ENCODE measurements at regions not wholly inside any gene's neighbourhood (a gene's known extent, or its start where the extent isn't known, plus 50 kb on each side); places are given as distances from the start of the nearest gene placed in this dataset.

DNA sequence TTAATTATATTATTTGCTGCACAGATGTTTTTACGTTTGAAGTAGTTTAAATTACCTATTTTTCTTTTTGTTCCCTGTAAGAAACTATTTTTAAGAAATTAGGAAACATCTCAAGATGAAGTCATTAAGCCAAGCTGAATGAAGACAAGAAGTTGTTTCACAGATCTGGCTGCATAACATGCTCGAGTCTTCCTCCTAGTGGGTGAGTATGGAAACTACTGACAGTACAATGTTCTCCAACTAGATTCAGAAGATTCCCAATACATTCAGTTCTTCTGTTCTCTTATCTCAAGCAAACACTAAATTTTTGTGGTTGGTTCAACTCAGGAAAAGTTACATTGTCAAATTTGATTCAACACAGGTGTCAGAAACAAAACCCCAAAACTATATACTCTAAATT is 256.8 kb upstream of the VCX start:
- Mint-ChIP-seq H3K4me3 (no peak overlapping the region), H3K27me3 (no peaks in the 10 kb centered on the region), H3K9me3 (ENCODE audit: insufficient read depth) (no peaks in the 10 kb centered on the region), H3K27ac (no peak overlapping the region), H3K4me1 (no peaks in the 10 kb centered on the region)
- Histone ChIP-seq H3K4me3 (ENCODE audit: control extremely low read depth in 1 of 5, extremely low read depth in 1 of 5, insufficient read depth in 1 of 5, low read depth in 2 of 5, low read length in 4 of 5) (no peak overlapping the region), H3K36me3 (replicated peaks in 1 of 2; ENCODE audit: control extremely low read depth in 1 of 2, control insufficient read depth in 1 of 2, extremely low read depth in 1 of 2, insufficient read depth in 2 of 2, low read length in 1 of 2) (no peaks in the 10 kb centered on the region), H2AFZ (ENCODE audit: insufficient read depth, low read depth, low read length, poor library complexity, severe bottlenecking) (no peak overlapping the region), H3K79me2 (ENCODE audit: control insufficient read depth, insufficient read depth, low read length) (no peaks in the 10 kb centered on the region), H3K4me2 (replicated peaks; ENCODE audit: low read depth, low read length, poor library complexity, severe bottlenecking) (no peak overlapping the region), H4K20me1 (ENCODE audit: control insufficient read depth, insufficient read depth, low read length, poor library complexity, severe bottlenecking) (no peaks in the 10 kb centered on the region), H3K9me3 (ENCODE audit: control extremely low read depth in 1 of 3, control insufficient read depth in 2 of 3, insufficient read depth in 1 of 3, low read length in 2 of 3) (no peaks in the 10 kb centered on the region), H3K9ac (ENCODE audit: low read length) (no peak overlapping the region), H3K4me1 (ENCODE audit: control insufficient read depth in 2 of 2, insufficient read depth in 2 of 2, low read length in 2 of 2) (no peaks in the 10 kb centered on the region), H3K27ac (ENCODE audit: low read length in 2 of 2) (no peak overlapping the region), H3K27me3 (replicated peaks in 1 of 4; ENCODE audit: control extremely low read depth in 1 of 4, control insufficient read depth in 3 of 4, insufficient read depth in 4 of 4, low read length in 3 of 4) (no peaks in the 10 kb centered on the region)
- ChIA-PET POLR2A (no interaction called here), CTCF (interaction anchor here (1.3 kb wide), 1 partner anchor 395 kb away, joined by 3 read pairs; no protein-coding TSS in a partner anchor)
- no CpG with 5 or more reads among the region's 2 CpGs for WGBS (ENCODE audit: insufficient coverage)
- ATAC-seq (ENCODE audit: low read depth): no peak
- intact Hi-C loops (cut with micrococcal nuclease): no loop called here
- TF ChIP-seq, protein P1, sequence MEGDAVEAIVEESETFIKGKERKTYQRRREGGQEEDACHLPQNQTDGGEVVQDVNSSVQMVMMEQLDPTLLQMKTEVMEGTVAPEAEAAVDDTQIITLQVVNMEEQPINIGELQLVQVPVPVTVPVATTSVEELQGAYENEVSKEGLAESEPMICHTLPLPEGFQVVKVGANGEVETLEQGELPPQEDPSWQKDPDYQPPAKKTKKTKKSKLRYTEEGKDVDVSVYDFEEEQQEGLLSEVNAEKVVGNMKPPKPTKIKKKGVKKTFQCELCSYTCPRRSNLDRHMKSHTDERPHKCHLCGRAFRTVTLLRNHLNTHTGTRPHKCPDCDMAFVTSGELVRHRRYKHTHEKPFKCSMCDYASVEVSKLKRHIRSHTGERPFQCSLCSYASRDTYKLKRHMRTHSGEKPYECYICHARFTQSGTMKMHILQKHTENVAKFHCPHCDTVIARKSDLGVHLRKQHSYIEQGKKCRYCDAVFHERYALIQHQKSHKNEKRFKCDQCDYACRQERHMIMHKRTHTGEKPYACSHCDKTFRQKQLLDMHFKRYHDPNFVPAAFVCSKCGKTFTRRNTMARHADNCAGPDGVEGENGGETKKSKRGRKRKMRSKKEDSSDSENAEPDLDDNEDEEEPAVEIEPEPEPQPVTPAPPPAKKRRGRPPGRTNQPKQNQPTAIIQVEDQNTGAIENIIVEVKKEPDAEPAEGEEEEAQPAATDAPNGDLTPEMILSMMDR (IDR thresholded peaks at IDR 0.05): peak; percentile 24
- TF ChIP-seq EZH2 (IDR thresholded peaks at IDR 0.05; ENCODE audit: borderline replicate concordance, insufficient read depth, low read depth, low read length, poor library complexity, severe bottlenecking): no peak
- DNase-seq: peak; percentile 14

DNA sequence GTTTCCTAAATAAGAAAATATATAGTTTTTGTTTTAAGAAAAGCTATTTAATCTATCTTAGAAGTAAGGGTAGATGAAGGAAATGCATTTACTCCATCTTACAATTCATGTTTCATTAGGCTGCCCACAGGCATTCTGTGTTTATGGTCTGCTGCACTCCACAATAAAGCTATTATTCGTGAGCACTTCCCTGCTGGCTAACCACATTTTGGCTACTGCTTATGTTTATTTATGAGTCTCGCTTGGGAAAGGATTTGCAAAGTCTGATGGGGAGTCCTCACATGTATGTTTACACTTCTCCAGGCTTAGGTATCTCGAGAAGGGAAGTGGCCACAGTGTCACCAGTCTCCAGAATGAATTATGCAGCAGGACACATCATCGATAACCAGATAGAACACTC is 260.8 kb upstream of the VCX start:
- no peaks in the 10 kb centered on the region for H3K9me3 Mint-ChIP-seq (ENCODE audit: insufficient read depth)
- Histone ChIP-seq H3K27ac (ENCODE audit: low read length in 2 of 2) (no peak overlapping the region), H3K9me3 (ENCODE audit: control extremely low read depth in 1 of 3, control insufficient read depth in 2 of 3, insufficient read depth in 1 of 3, low read length in 2 of 3) (no peaks in the 10 kb centered on the region), H3K4me2 (replicated peaks; ENCODE audit: low read depth, low read length, poor library complexity, severe bottlenecking) (no peak overlapping the region), H3K4me1 (ENCODE audit: control insufficient read depth in 2 of 2, insufficient read depth in 2 of 2, low read length in 2 of 2) (no peaks in the 10 kb centered on the region), H2AFZ (ENCODE audit: insufficient read depth, low read depth, low read length, poor library complexity, severe bottlenecking) (no peak overlapping the region), H3K36me3 (replicated peaks in 1 of 2; ENCODE audit: control extremely low read depth in 1 of 2, control insufficient read depth in 1 of 2, extremely low read depth in 1 of 2, insufficient read depth in 2 of 2, low read length in 1 of 2) (no peaks in the 10 kb centered on the region), H3K27me3 (replicated peaks in 1 of 4; ENCODE audit: control extremely low read depth in 1 of 4, control insufficient read depth in 3 of 4, insufficient read depth in 4 of 4, low read length in 3 of 4) (no peaks in the 10 kb centered on the region), H3K9ac (ENCODE audit: low read length) (no peak overlapping the region), H4K20me1 (ENCODE audit: control insufficient read depth, insufficient read depth, low read length, poor library complexity, severe bottlenecking) (no peaks in the 10 kb centered on the region), H3K79me2 (ENCODE audit: control insufficient read depth, insufficient read depth, low read length) (no peaks in the 10 kb centered on the region), H3K4me3 (ENCODE audit: control extremely low read depth in 1 of 5, extremely low read depth in 1 of 5, insufficient read depth in 1 of 5, low read depth in 2 of 5, low read length in 4 of 5) (no peak overlapping the region)
- TF ChIP-seq EZH2 (IDR thresholded peaks at IDR 0.05; ENCODE audit: borderline replicate concordance, insufficient read depth, low read depth, low read length, poor library complexity, severe bottlenecking): no peak
- TF ChIP-seq, protein P1 (IDR thresholded peaks at IDR 0.05): no peak
- no peak for DNase-seq
- CTCF ChIA-PET: no interaction called here
- H3K27me3 Mint-ChIP-seq: no peaks in the 10 kb centered on the region
- ATAC-seq (ENCODE audit: low read depth): no peak
- POLR2A ChIA-PET: no interaction called here
- H3K4me1 Mint-ChIP-seq: no peaks in the 10 kb centered on the region
- WGBS (ENCODE audit: insufficient coverage): no CpG with 5 or more reads among the region's 4 CpGs
- H3K4me3 Mint-ChIP-seq: no peak overlapping the region
- H3K27ac Mint-ChIP-seq: no peak overlapping the region
- intact Hi-C loops (cut with micrococcal nuclease): no loop called here

Measured in B cell (primary cell).